GM19438 (cell line): ENCODE measurements at regions not wholly inside any gene's neighbourhood (a gene's known extent, or its start where the extent isn't known, plus 50 kb on each side); places are given as distances from the start of the nearest gene placed in this dataset.

Experiments used
- ATAC-seq: cut with Tn5 transposase; IDR thresholded peaks from one replicate; pipeline ENCODE4 v1.9.1; 2021; ENCODE audit warnings: low read depth; ENCODE audit not compliant: unreplicated experiment

DNA sequence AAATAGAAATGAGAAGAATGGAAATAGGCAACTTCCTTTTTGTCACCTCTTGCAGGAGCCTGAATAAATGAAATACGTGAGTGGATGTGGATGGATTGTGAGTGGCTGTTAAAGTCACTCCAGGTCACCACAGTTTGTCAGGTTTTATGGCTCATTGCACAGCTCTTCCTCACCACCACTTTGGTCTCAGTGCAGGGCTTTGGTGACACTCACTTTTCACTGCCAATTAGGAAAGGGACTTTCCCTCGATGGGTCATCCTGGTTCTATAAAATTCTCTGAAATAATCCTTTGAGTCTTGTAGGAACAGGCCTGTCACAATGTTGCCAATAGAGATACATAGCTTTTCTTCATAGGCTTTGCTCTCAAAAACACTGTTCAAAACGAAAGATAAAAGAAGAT, 172.4 kb upstream of the C11orf87 start:
- no peak for ATAC-seq

- ATAC-seq, result no peak
Observed at GRCh38 chr11:109251230-109251629, 170.8 kb upstream of the C11orf87 start.

DNA sequence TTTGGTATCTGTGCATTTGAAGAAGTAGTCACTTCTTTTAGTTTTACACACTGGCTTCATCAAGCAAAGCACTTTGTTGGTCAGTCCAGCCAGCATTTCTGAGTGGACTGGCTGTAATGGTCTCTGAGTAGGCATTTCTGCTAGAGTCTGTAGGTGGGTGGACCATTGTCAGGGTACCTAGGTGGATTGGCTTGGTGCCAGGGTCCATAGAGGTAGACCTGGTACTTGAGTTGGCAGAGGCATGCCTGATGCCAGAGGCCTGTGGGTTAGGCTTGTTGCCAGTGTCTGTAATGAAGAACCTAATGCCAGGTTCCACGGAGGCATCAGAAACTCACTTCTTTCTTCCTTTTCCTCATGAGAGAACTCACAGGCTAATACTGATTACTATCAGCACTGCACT, 157.9 kb upstream of the C11orf87 start:
- no peak for ATAC-seq

DNA sequence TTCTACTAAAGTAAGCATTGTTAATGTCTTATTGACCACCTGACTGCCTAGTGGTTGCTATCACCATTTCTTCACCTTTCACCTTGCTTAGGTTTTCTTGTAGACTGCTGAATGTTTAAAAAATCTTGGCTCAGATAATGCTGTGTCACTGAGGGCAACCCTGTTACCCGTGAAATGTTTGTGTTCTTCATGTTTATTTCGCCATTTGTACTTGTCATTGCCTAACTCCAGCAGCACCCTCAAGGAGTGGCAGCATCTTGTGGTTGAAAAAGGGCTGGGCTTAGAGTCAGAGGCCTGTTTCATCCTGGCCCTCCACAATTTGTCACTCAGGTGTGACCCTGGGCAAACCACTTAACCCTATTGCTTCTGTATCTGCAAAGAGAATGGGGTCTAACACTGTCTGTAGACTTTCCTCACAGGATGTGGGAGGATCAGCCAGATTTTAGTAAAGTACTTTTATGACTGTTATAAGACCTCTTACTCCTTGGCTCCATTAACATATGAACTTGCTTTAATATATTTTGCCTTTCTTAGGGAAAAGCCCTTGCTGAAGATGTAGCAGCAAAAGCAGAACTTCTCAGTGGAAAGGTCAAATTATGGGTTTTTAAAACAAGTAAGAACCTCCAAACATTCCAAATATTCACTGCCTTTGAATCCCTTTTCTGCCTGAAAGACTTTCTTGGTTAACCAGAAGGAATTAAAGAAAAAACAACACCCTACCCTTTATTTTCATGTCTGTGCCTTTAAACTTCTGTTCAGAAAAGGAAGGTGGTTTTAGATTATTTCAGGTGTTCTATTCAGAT, 154.5 kb upstream of the C11orf87 start:
- ATAC-seq, result no peak

DNA sequence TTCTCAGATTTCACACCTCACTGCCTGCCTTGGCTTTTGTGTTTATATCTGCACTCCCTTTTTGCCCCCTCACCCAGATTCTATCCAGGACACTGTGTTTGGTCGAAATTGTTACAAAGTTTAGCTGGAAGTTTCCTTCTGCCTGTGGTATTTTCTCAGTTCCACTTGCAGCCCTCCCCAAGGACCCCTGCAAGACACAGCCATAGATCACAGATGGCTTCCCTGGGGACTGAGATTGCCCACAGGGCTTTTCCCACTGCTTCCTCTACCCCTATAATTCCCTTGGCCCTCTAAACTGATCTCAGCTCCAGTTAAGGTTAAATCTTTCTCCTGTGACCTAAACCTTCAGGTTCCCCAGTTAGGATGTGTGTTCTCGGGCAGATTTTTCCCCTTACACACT, 146.1 kb upstream of the C11orf87 start:
- ATAC-seq, result no peak

- ATAC-seq, result no peak
Observed at GRCh38 chr11:109285465-109285864, 136.5 kb upstream of the C11orf87 start.

DNA sequence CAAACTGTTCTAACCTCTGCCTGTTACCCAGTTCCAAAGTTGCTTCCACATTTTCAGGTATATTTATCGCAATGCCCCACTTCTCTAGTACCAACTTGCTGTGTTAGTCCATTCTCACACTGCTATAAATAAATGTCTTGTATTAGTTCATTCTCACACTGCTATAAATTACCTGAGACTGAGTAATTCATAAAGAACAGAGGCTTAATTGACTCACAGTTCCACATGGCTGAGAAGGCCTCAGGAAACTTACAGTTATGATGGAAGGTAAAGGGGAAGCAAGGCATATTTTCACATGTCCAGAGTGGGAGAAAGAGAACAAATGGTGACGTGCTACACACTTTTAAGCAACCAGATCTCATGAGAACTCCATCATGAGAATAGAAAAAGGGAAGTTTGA, 130.4 kb upstream of the C11orf87 start:
- no peak for ATAC-seq

GRCh38 chr11:109298865-109299264, 123.1 kb upstream of the C11orf87 start:
- ATAC-seq, result no peak

- ATAC-seq, result no peak
Observed at GRCh38 chr11:109300211-109300610, 121.8 kb upstream of the C11orf87 start.

GRCh38 chr11:109302591-109303334, 119.2 kb upstream of the C11orf87 start:
- no peak for ATAC-seq

GRCh38 chr11:109303342-109303741, 118.6 kb upstream of the C11orf87 start:
- ATAC-seq, result no peak

GRCh38 chr11:109304159-109304558, 117.8 kb upstream of the C11orf87 start:
- ATAC-seq, result no peak

DNA sequence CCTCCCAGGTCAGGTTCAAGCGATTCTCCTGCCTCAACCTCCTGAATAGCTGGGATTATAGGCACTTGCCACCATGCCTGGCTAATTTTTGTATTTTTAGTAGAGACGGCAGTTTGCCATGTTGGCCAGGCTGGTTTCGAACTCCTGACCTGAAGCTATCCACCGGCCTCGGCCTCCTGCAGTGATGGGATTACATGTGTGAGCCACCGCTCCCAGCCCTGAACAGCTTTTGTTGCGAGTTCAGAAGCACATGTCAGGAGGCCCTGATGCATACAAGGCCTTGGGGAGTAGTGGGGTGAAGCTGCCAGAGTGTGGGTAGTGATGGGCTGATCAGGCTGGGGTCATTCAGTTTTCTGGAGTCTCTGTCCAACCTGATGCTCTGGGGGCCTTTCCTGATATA, 117.0 kb upstream of the C11orf87 start:
- ATAC-seq, result no peak

GRCh38 chr11:109306322-109306721, 115.7 kb upstream of the C11orf87 start:
- ATAC-seq, result no peak

GRCh38 chr11:109307366-109307765, 114.6 kb upstream of the C11orf87 start:
- ATAC-seq, result no peak

GRCh38 chr11:109308551-109308950, 113.4 kb upstream of the C11orf87 start:
- ATAC-seq, result no peak

DNA sequence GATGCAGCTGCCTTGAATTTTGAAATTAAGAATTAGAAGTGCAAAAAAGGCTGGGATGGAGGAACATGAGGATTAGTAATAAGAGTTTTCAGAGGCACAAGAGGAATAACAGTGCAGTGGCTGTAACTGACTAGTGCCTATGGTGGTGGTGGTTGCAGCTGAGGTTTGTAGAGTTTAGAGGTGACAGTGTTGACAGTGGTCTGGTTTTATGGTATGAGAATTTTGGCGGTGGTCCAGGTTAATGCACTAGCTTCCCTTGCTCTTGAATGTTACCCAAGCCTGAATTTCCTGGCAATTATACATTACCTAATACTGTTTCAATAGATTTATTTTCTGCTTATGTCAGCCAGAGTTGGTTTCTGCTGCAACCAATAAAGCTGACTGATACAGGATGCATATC, 112.8 kb upstream of the C11orf87 start:
- ATAC-seq, result no peak

GRCh38 chr11:109317726-109318125, 104.3 kb upstream of the C11orf87 start:
- ATAC-seq, result no peak

GRCh38 chr11:109320595-109320994, 101.4 kb upstream of the C11orf87 start:
- ATAC-seq, result no peak

DNA sequence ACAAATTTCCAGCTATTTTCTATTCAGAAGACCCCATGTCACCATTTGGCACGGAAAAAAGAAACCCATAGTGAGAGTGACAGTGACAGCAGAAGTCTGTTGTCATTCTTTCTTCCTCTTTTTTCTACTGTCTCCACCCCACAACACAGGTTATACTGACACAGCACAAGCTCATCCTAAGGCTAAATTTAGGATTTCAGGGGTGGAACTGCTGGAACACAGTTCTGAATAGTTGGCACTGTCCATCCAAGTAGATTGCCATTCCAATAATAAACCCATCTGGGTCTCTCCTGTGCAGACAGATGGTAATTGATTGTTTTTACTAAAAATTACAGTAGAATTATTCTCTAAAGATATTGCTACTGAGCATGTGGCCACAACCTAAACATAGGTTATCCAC, 95.2 kb upstream of the C11orf87 start:
- no peak for ATAC-seq

- ATAC-seq, result no peak
Observed at GRCh38 chr11:109329716-109330115, 92.3 kb upstream of the C11orf87 start.

GRCh38 chr11:109338131-109338530, 83.9 kb upstream of the C11orf87 start:
- no peak for ATAC-seq
